SH-SY5Y (cell line): ENCODE measurements at regions not wholly inside any gene's neighbourhood (a gene's known extent, or its start where the extent isn't known, plus 50 kb on each side); places are given as distances from the start of the nearest gene placed in this dataset.

Experiments
- GATA2 ChIP-seq: IDR thresholded peaks from 2 replicates; pipeline ENCODE4 v1.6.1; 2011; ENCODE audit warnings: mild to moderate bottlenecking, low read depth, low read length
- GATA3 ChIP-seq: IDR thresholded peaks from 2 replicates; pipeline ENCODE4 v1.6.1; 2011; ENCODE audit warnings: low read depth, mild to moderate bottlenecking, low read length, moderate library complexity

DNA sequence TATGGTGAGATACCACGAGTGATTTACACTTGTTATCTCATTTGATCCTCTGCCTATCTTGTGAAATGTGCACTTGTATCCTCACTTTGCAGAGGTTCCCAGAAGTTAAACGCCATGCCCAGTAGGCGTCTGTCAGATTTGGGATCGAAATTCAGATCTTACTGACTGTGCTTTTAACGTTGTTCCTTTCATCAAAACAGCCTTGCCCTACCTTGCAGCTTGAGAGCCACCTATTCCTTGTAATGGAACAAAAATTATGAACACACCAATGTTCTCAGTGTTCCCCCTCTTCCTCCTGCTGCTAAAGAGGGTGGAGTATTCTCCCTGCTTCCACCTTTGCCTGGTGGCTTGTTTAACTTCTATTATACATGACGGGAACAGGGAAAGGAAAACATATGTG lies 257.0 kb downstream of the MSX2 start:
- TF ChIP-seq GATA3 = no peak
- TF ChIP-seq GATA2 = no peak

GRCh38 chr5:174980952-174981351 lies 256.6 kb downstream of the MSX2 start:
- TF ChIP-seq GATA2 = no peak
- no peak for TF ChIP-seq GATA3

- TF ChIP-seq GATA3 (no peak), GATA2 (no peak)
Observed at GRCh38 chr5:174972291-174972690, 247.9 kb downstream of the MSX2 start.

DNA sequence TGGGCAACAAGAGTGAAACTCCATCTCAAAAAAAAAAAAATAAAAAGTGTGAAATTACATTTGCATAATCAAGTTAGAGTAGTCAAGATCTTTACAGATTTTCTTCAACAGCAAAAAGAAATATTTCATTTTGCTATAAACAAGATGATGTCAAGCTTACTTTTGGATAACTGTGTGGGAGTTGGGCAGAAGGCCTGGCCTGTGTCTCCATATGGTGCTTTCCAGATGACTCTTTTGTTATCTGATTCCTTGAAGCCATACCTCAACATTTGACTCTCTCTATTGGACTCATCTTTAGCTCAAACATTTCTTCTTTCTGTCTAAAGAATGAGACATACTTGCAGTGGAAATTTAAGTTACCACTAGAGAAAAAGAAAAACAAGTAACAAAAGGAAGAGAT lies 246.8 kb downstream of the MSX2 start:
- TF ChIP-seq GATA2 = no peak
- TF ChIP-seq GATA3 = no peak

- TF ChIP-seq GATA3 = no peak
- TF ChIP-seq GATA2 = no peak
Observed at GRCh38 chr5:174970502-174970901, 246.1 kb downstream of the MSX2 start.

GRCh38 chr5:174953871-174954270 lies 229.5 kb downstream of the MSX2 start:
- no peak for TF ChIP-seq GATA3
- no peak for TF ChIP-seq GATA2

GRCh38 chr5:174951151-174951780 lies 226.9 kb downstream of the MSX2 start:
- TF ChIP-seq GATA2 (no peak), GATA3 (no peak)

GRCh38 chr5:174947548-174947947 lies 223.2 kb downstream of the MSX2 start:
- TF ChIP-seq GATA2 = no peak
- TF ChIP-seq GATA3 = no peak

DNA sequence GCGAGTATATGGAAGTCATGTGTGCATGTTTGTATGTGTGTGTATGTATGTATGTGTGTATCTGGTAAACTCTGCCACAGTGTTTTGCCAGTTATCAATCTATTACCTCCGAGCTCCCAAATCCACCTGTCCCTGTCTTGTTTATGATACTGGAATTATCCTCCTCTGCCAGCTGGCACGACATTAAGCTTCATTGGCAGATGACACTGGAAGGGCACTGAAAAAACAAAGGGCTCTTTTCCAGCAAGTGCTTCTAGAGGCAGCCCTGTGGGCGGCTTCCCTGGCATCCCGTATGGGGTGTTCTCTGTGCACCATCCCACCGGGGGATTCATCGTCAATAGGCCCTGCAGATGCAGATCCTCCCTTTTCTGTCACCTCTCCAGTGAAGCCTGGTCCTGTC lies 221.5 kb downstream of the MSX2 start:
- TF ChIP-seq GATA3 = no peak
- TF ChIP-seq GATA2 = no peak

DNA sequence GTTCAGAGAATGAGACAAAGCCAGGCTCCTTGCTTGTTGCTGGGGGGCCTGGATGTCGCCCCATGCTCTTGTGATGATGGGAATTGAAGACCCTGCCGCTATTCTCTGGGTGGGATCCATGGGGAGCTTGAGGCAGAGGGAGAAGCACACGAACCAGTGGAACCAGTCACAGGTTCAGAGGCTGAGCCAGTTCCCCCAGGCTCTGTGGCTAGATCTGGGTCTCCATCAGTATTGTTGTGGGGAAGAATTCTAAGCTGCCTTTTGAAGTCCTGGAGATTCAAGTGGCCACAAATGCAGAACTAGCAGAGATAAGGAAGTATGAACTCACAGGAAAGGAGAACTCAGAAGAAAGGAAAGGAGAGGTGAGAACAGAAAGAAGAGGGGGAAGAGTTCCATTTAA lies 219.4 kb downstream of the MSX2 start:
- TF ChIP-seq GATA2 (no peak), GATA3 (no peak)

GRCh38 chr5:174937201-174938123 lies 213.1 kb downstream of the MSX2 start:
- TF ChIP-seq GATA2 = no peak
- TF ChIP-seq GATA3 = no peak

DNA sequence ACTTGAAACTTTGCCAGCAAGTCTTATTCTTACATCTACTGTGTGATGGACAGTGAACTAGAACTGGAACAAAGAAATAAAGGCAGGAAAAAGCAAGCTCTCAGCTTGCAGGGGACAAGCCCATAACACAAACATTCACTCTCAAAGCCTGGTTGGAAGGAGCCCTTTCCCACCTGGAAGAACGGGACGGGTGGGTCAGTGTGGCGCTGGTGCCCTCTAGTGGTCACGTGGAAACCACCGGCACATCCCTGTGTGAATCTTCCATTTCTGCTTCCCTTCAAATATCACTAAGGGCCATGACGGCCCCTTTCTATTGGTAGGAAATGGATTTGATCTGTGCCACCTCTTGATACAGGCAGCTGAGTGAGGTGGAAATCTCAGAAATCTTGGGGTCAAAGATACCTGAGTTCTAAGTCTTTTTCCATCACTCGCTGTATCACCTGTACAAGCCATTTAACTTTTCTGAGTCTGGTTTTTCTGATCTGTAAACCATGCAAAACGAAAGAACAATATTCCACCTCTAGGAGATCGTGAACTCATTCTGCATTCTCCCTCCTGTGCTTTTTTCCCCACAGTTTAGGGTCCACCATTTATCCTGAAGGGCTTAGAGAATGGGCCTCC lies 211.6 kb downstream of the MSX2 start:
- TF ChIP-seq GATA2 = no peak
- no peak for TF ChIP-seq GATA3

- TF ChIP-seq GATA3 (no peak), GATA2 (no peak)
Observed at GRCh38 chr5:174925586-174925985, 201.2 kb downstream of the MSX2 start.

DNA sequence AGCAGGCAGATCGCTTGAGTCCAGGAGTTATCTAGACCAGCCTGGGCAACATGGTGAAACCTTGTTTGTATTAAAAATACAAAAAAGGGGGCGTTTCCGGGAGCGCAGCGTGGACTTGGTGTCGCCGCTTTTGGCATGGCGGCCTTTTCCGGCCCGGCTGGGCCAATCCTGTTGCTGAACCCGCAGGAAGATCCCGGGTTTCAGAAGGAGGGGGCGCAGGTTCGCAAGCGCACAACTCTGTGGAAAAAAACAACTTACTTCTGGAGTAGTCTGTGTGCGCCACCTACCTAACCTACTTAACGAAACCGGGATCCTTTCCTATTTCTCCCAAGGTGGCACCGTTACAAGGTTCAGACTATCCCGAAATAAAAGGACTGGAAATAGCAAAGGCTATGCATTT lies 198.6 kb downstream of the MSX2 start:
- TF ChIP-seq GATA2 = no peak
- TF ChIP-seq GATA3 = no peak

- TF ChIP-seq GATA2 (no peak), GATA3 (no peak)
Observed at GRCh38 chr5:174920906-174921550, 196.6 kb downstream of the MSX2 start.
